Gastrocnemius medialis (tissue), 4 donors: ENCODE measurements at regions not wholly inside any gene's neighbourhood (a gene's known extent, or its start where the extent isn't known, plus 50 kb on each side); places are given as distances from the start of the nearest gene placed in this dataset.

Experiments
- ATAC-seq, 2 donors: fragments of 150-250 bp; one replicate each; pipeline ENCODE4 v1.9.1; 2016
- DNase-seq, 2 donors: peaks; one replicate each; pipeline ENCODE4 v3.0.0-alpha.2; 2019
- H3K27ac ChIP-seq, 4 donors: fragments of 200-600 bp; sonication (generic); 1 replicate in 1 of 4; 2 replicates in 3 of 4; pipeline ENCODE4 v1.5.1; 2016 to 2018; ENCODE audit warnings: mild to moderate bottlenecking in 2 of 4, moderate library complexity in 1 of 4
- H3K27me3 ChIP-seq, 3 donors: fragments of 200-600 bp; sonication (generic) in 2 of 3; 1 replicate in 1 of 3; 2 replicates in 2 of 3; pipeline versions ENCODE4 v1.5.1 to v1.6.0; 2016 to 2019; ENCODE audit warnings: mild to moderate bottlenecking in 1 of 3, moderate library complexity in 1 of 3
- H3K36me3 ChIP-seq, 2 donors: fragments of 200-600 bp; sonication (generic) in 1 of 2; one replicate each; pipeline ENCODE4 v1.5.1; 2017 to 2018
- H3K4me1 ChIP-seq, 2 donors: fragments of 200-600 bp; sonication (generic) in 1 of 2; one replicate each; pipeline ENCODE4 v1.5.1; 2016 to 2017; ENCODE audit warnings: mild to moderate bottlenecking in 2 of 2
- H3K4me3 ChIP-seq, 4 donors: fragments of 200-600 bp; sonication (generic) in 3 of 4; 1 replicate in 1 of 4; 2 replicates in 3 of 4; pipeline ENCODE4 v1.5.1; 2016 to 2019; ENCODE audit warnings: mild to moderate bottlenecking in 2 of 4
- H3K9me3 ChIP-seq, 3 donors: fragments of 200-600 bp; sonication (generic) in 2 of 3; 1 replicate in 1 of 3; 2 replicates in 2 of 3; pipeline ENCODE4 v1.5.1; 2016 to 2019
- POLR2A ChIP-seq, 2 donors: fragments of 450-650 bp; IDR thresholded peaks; one replicate each; pipeline ENCODE4 v1.6.1; 2017; ENCODE audit warnings: antibody characterized with exemption in 2 of 2, mild to moderate bottlenecking in 2 of 2, moderate library complexity in 2 of 2
- in situ Hi-C, 4 donors: fragments of 200-750 bp; cut with MboI; loops; one replicate each; pipeline versions ENCODE4 v1.15.0 to v1.8.0; 2017; ENCODE audit warnings: low sequenced_read_pairs in 4 of 4
- intact Hi-C: fragments of 100-400 bp; cut with DNase I; formaldehyde crosslinking; loops from one replicate; pipeline ENCODE4 v1.15.1; 2023; ENCODE audit warnings: low total_unique reads
- TF ChIP-seq, protein P1 (sequence below), 5 experiments: fragments of 450-650 bp in 3 of 5; fragments of 200-600 bp in 2 of 5; sonication (generic) in 2 of 5; IDR thresholded peaks in 4 of 5; conservative IDR thresholded peaks in 1 of 5; 1 replicate in 4 of 5; 2 replicates in 1 of 5; pipeline ENCODE4 v1.5.1; 2016 to 2019; ENCODE audit warnings: antibody characterized with exemption in 5 of 5, mild to moderate bottlenecking in 3 of 5, moderate library complexity in 3 of 5

DNA sequence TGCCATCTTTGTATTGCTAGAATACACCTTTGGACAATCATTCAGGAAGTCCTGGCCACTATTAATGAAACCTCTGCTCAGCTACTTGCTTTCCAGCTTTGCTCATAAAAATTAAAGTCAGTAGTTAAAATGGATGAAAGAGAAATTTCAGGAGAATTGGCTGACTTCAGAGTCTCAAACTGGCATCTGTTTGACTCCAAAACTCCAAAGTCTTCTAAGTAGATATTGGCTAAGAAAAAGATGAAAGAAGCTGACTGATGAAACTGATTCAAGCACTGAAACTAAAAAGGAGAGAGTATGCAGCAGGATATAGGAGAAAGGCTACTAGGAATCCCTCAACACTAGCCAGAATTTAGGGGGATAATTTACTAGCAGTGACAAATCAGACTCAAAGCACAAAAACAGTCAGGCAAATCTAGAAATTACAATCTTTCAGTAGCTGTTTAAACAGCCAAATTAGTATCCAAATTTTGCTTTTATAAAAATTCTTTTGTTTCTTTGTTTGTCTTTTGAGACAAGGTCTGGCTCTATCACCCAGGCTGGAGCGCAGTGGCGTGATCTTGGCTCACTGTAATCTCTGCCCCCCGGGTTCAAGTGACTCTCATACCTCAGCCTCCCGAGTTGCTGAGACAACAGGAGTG, 52.1 kb upstream of the DTNA start:
- peak overlapping the region; percentile 81 to 91 (median 86) for H3K27ac ChIP-seq
- in situ Hi-C loops (no loop called here), intact Hi-C loops (loop anchor here (2.0 kb wide), 1 partner anchor 63 kb away; no protein-coding TSS in a partner anchor)
- no peaks in the 10 kb centered on the region for H3K27me3 ChIP-seq
- H3K4me3 ChIP-seq: no peak overlapping the region
- DNase-seq (no peak), ATAC-seq (no peak)
- TF ChIP-seq, protein P1, sequence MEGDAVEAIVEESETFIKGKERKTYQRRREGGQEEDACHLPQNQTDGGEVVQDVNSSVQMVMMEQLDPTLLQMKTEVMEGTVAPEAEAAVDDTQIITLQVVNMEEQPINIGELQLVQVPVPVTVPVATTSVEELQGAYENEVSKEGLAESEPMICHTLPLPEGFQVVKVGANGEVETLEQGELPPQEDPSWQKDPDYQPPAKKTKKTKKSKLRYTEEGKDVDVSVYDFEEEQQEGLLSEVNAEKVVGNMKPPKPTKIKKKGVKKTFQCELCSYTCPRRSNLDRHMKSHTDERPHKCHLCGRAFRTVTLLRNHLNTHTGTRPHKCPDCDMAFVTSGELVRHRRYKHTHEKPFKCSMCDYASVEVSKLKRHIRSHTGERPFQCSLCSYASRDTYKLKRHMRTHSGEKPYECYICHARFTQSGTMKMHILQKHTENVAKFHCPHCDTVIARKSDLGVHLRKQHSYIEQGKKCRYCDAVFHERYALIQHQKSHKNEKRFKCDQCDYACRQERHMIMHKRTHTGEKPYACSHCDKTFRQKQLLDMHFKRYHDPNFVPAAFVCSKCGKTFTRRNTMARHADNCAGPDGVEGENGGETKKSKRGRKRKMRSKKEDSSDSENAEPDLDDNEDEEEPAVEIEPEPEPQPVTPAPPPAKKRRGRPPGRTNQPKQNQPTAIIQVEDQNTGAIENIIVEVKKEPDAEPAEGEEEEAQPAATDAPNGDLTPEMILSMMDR (IDR thresholded peaks at IDR 0.05 in 4 of 5, conservative IDR thresholded peaks at IDR 0.05 in 1 of 5): no peak
- TF ChIP-seq POLR2A (IDR thresholded peaks at IDR 0.05): no peak
- H3K36me3 ChIP-seq: no peaks in the 10 kb centered on the region
- H3K4me1 ChIP-seq: peaks cover 44 to 67% of the 10 kb centered on the region in 2 donors
- H3K9me3 ChIP-seq: no peaks in the 10 kb centered on the region

DNA sequence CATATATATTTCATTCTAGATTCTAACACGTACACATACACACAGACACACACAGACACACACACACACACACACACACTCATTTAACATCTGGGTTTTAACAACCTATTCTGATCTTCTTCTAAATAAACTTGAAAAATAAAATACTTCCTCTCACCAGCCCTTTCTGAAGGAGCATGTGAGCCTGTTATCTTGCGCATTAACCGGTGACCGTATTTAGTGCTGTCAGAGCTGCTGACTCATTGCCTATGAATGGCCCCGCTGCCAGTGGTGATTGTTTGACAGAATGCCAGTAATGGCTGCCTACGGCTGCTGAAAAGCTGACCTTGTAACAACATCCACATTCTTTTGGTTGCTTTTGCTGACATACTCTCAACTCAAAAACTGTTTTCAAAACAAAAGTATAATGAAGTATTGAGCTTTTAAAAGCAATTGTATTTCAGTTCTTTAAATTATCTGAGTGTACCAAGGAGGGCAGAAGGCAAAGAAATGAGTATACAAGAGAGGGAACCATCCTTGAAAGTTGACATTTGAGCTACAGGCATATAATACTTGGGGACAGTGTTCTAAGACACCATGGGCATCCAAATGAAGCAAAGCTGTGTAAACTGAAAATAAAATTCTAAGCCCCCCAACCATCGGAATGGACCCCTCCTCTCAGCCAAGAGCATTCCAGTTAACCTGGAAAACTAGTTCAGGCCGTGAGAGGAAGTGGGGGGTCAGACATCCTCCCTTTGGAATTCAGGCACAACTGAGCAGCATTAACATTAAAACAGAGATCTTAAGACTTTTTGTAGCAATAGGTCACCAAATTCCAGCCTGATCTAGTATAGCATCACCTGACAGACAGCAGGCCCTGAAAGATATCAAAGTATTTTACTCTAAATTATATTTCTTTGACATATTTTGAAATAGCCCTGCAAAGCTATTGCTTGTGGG, 50.2 kb upstream of the DTNA start:
- TF ChIP-seq, protein P1 (IDR thresholded peaks at IDR 0.05 in 4 of 5, conservative IDR thresholded peaks at IDR 0.05 in 1 of 5): no peak
- peak; percentile 11 to 51 for TF ChIP-seq POLR2A (IDR thresholded peaks at IDR 0.05)
- no peaks in the 10 kb centered on the region for H3K27me3 ChIP-seq
- in situ Hi-C loops: loop anchor here (5.0 to 10.0 kb wide), 4 partner anchors 122 to 135 kb away; no protein-coding TSS in a partner anchor
- ATAC-seq: peak; percentile 96 to 98
- peak; percentile 85 to 90 for DNase-seq
- H3K27ac ChIP-seq: peak overlapping the region; percentile 81 to 91 (median 86)
- intact Hi-C loops: loop anchor here (2.0 to 5.0 kb wide), 4 partner anchors 47 to 177 kb away; no protein-coding TSS in a partner anchor
- H3K36me3 ChIP-seq: no peaks in the 10 kb centered on the region
- H3K9me3 ChIP-seq: no peaks in the 10 kb centered on the region
- peaks cover 44 to 51% of the 10 kb centered on the region in 2 donors for H3K4me1 ChIP-seq
- H3K4me3 ChIP-seq: peak overlapping the region in 3 of 4 donors; percentile 1 to 26 (median 9)
